Left ventricle myocardium superior (tissue), 1 donor: ENCODE measurements at regions not wholly inside any gene's neighbourhood (a gene's known extent, or its start where the extent isn't known, plus 50 kb on each side); places are given as distances from the start of the nearest gene placed in this dataset.

ENCODE experiments used
- ATAC-seq: fragments of 200-7000 bp; cut with Tn5 transposase; one replicate; pipeline ENCODE4 v1.9.1; 2020; ENCODE audit warnings: mild to moderate bottlenecking, moderate library complexity
- DNase-seq: peaks from one replicate; pipeline ENCODE4 v3.0.0-alpha.2; 2020
- intact Hi-C: fragments of 100-400 bp; cut with micrococcal nuclease; formaldehyde crosslinking; loops from one replicate; pipeline ENCODE4 v1.11.0; 2022
- donor health status: DM: no; HTN: yes; CAD: no; lungs with severe emphysema.

GRCh38 chr20:50417023-50417329 lies 93.2 kb upstream of the PTPN1 start:
- no peak for ATAC-seq
- intact Hi-C loops = no loop called here

GRCh38 chr20:50417484-50418235 lies 92.5 kb upstream of the PTPN1 start:
- peak; percentile 6 for DNase-seq
- intact Hi-C loops = no loop called here

More at GRCh38 chr20:50417023-50417329, 93.2 kb upstream of the PTPN1 start:
- DNase-seq = peak; percentile 37

GRCh38 chr20:50418890-50419642 lies 91.1 kb upstream of the PTPN1 start:
- no peak for ATAC-seq
- peak; percentile 7 for DNase-seq
- intact Hi-C loops = no loop called here

More at GRCh38 chr20:50417484-50418235, 92.5 kb upstream of the PTPN1 start:
- ATAC-seq = no peak

- no peak for ATAC-seq
- DNase-seq = no peak
- intact Hi-C loops = no loop called here
These were observed 89.8 kb upstream of the PTPN1 start for GRCh38 chr20:50420380-50420779.

- intact Hi-C loops = no loop called here
- DNase-seq (peak; percentile 16), ATAC-seq (no peak)
These were observed 88.5 kb upstream of the PTPN1 start for GRCh38 chr20:50421356-50422340.

- no peak for ATAC-seq
- DNase-seq = peak; percentile 10
- intact Hi-C loops = no loop called here
These were observed 86.4 kb upstream of the PTPN1 start for GRCh38 chr20:50423758-50424157.

- intact Hi-C loops = no loop called here
- DNase-seq (peak; percentile 18), ATAC-seq (no peak)
These were observed 85.1 kb upstream of the PTPN1 start for GRCh38 chr20:50425076-50425475.

- ATAC-seq = no peak
- peak; percentile 17 for DNase-seq
- intact Hi-C loops = no loop called here
These were observed 83.1 kb upstream of the PTPN1 start for GRCh38 chr20:50426866-50427718.

GRCh38 chr20:50427719-50428083 lies 82.5 kb upstream of the PTPN1 start:
- ATAC-seq (peak; percentile 26), DNase-seq (peak; percentile 51)
- intact Hi-C loops = no loop called here

- ATAC-seq = no peak
- DNase-seq = no peak
- intact Hi-C loops = no loop called here
These were observed 81.9 kb upstream of the PTPN1 start for GRCh38 chr20:50428097-50428828.

- DNase-seq (peak; percentile 3), ATAC-seq (no peak)
- intact Hi-C loops = no loop called here
These were observed 80.8 kb upstream of the PTPN1 start for GRCh38 chr20:50429412-50429811.

- ATAC-seq (no peak), DNase-seq (peak; percentile 29)
- intact Hi-C loops = no loop called here
These were observed 79.1 kb upstream of the PTPN1 start for GRCh38 chr20:50431066-50431450.

- intact Hi-C loops = no loop called here
- ATAC-seq = no peak
- DNase-seq = no peak
These were observed 77.0 kb upstream of the PTPN1 start for GRCh38 chr20:50433001-50433761.

- no peak for DNase-seq
- ATAC-seq = no peak
- intact Hi-C loops = no loop called here
These were observed 75.9 kb upstream of the PTPN1 start for GRCh38 chr20:50434321-50434652.

GRCh38 chr20:50434653-50435396 lies 75.4 kb upstream of the PTPN1 start:
- intact Hi-C loops = no loop called here
- ATAC-seq (no peak), DNase-seq (no peak)

- DNase-seq = no peak
These were observed 74.7 kb upstream of the PTPN1 start for GRCh38 chr20:50435397-50436051.

More at GRCh38 chr20:50435397-50436051, 74.7 kb upstream of the PTPN1 start:
- intact Hi-C loops = no loop called here
- ATAC-seq = no peak
